ENCODE measurements at regions not wholly inside any gene's neighbourhood (a gene's known extent, or its start where the extent isn't known, plus 50 kb on each side); places are given as distances from the start of the nearest gene placed in this dataset.

- no peak for TF ChIP-seq ZNF221 (tag by site-specific recombination; IDR thresholded peaks at IDR 0.05; ENCODE audit: borderline replicate concordance)
- TF ChIP-seq CTCF (tag by site-specific recombination; IDR thresholded peaks at IDR 0.05) = no peak
- TF ChIP-seq ZSCAN5A (tag by site-specific recombination; IDR thresholded peaks at IDR 0.05) = no peak
- TF ChIP-seq ZNF324 (tag by site-specific recombination; IDR thresholded peaks at IDR 0.05) = no peak
- TF ChIP-seq SCRT2 (tag by site-specific recombination; IDR thresholded peaks at IDR 0.05) = no peak
Observed at GRCh38 chr1:229756666-229757065, 130.6 kb downstream of the URB2 start.

Measured in HEK293 (cell line).